HepG2 (cell line): ENCODE measurements at regions not wholly inside any gene's neighbourhood (a gene's known extent, or its start where the extent isn't known, plus 50 kb on each side); places are given as distances from the start of the nearest gene placed in this dataset.

Source experiments
- DPF2 ChIP-seq: sonication (generic); formaldehyde crosslinking; IDR thresholded peaks from 2 replicates; pipeline ENCODE4 v1.4.0; 2020; ENCODE audit warnings: mild to moderate bottlenecking, low read depth, missing genetic modification reagents, borderline replicate concordance
- MAFK ChIP-seq, 2 experiments: IDR thresholded peaks in 1 of 2; conservative IDR thresholded peaks in 1 of 2; 2 replicates each; pipeline ENCODE4 v1.6.1; 2011; ENCODE audit warnings: improper control_type of control experiment in 2 of 2, low read length in 2 of 2
- MTF2 ChIP-seq: sonication (generic); formaldehyde crosslinking; IDR thresholded peaks from 2 replicates; pipeline ENCODE4 v1.5.0; 2020; ENCODE audit warnings: missing genetic modification reagents, borderline replicate concordance
- MYNN ChIP-seq: sonication (generic); formaldehyde crosslinking; IDR thresholded peaks from 2 replicates; pipeline ENCODE4 v1.4.0; 2020; ENCODE audit warnings: mild to moderate bottlenecking, low read depth, missing genetic modification reagents
- SP2 ChIP-seq: sonication (generic); formaldehyde crosslinking; IDR thresholded peaks from 2 replicates; pipeline ENCODE4 v1.5.1; 2020; ENCODE audit warnings: mild to moderate bottlenecking, missing genetic modification reagents
- ZNF431 ChIP-seq: sonication (generic); formaldehyde crosslinking; IDR thresholded peaks from 2 replicates; pipeline ENCODE4 v1.9.0; 2022; ENCODE audit warnings: missing genetic modification reagents, low read depth, mild to moderate bottlenecking, borderline replicate concordance
- ZNF589 ChIP-seq: sonication (generic); formaldehyde crosslinking; conservative IDR thresholded peaks from 2 replicates; pipeline ENCODE4 v1.8.0; 2022; ENCODE audit warnings: mild to moderate bottlenecking, moderate library complexity, missing genetic modification reagents
- ZNF816 ChIP-seq: sonication (generic); formaldehyde crosslinking; IDR thresholded peaks from 2 replicates; pipeline ENCODE4 v1.8.0; 2022; ENCODE audit warnings: missing genetic modification reagents, mild to moderate bottlenecking, borderline replicate concordance
- ZNF878 ChIP-seq: sonication (generic); formaldehyde crosslinking; IDR thresholded peaks from 2 replicates; pipeline ENCODE4 v1.8.1; 2023; ENCODE audit warnings: mild to moderate bottlenecking, missing genetic modification reagents, moderate library complexity
- TF ChIP-seq, protein P1 (sequence below), 2 experiments: sonication (generic) in 1 of 2; formaldehyde crosslinking in 1 of 2; IDR thresholded peaks; 2 replicates each; pipeline versions ENCODE4 v1.5.1 to v1.6.1; 2011 to 2020; ENCODE audit warnings: borderline replicate concordance in 1 of 2, low read depth in 1 of 2, low read length in 1 of 2, mild to moderate bottlenecking in 1 of 2, missing genetic modification reagents in 1 of 2, moderate library complexity in 1 of 2

DNA sequence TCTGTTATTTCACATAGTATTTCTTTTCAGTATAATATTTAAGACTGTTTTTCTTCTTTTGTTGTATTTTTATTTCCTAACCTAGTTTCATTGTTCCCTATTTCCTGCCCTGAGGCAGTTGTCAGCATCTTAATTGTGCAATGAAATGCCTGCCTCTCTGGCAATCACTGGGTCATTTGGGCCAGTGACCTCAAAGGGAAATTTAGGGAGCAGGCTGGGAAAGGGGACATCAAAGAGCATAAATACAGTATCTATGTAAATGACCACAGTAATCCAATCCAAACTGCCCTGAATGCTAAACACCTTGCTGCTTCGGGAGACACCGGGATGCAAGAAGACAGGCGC is 147.8 kb downstream of the TLR5 start:
- TF ChIP-seq ZNF816 (no peak), MYNN (CRISPR knock-in tag) (no peak), MAFK (conservative IDR thresholded peaks at IDR 0.05 in 1 of 2, IDR thresholded peaks at IDR 0.05 in 1 of 2; ENCODE audit: low read length in 2 of 2) (no peak), ZNF431 (no peak), MTF2 (no peak), ZNF589 (CRISPR knock-in tag) (no peak), ZNF878 (CRISPR knock-in tag) (no peak), DPF2 (CRISPR knock-in tag) (no peak), SP2 (no peak)
- TF ChIP-seq, protein P1, sequence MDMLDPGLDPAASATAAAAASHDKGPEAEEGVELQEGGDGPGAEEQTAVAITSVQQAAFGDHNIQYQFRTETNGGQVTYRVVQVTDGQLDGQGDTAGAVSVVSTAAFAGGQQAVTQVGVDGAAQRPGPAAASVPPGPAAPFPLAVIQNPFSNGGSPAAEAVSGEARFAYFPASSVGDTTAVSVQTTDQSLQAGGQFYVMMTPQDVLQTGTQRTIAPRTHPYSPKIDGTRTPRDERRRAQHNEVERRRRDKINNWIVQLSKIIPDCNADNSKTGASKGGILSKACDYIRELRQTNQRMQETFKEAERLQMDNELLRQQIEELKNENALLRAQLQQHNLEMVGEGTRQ (IDR thresholded peaks at IDR 0.05; ENCODE audit: low read depth, low read length): no peak
- TF ChIP-seq, protein P1 (CRISPR knock-in tag; IDR thresholded peaks at IDR 0.05; ENCODE audit: borderline replicate concordance): no peak
